ENCODE measurements at regions not wholly inside any gene's neighbourhood (a gene's known extent, or its start where the extent isn't known, plus 50 kb on each side); places are given as distances from the start of the nearest gene placed in this dataset.
"Not testable (repeated sequence)": the region's sequence is repeated elsewhere in the genome, so short reads cannot be mapped to it uniquely, and the experiment has no call there.

DNA sequence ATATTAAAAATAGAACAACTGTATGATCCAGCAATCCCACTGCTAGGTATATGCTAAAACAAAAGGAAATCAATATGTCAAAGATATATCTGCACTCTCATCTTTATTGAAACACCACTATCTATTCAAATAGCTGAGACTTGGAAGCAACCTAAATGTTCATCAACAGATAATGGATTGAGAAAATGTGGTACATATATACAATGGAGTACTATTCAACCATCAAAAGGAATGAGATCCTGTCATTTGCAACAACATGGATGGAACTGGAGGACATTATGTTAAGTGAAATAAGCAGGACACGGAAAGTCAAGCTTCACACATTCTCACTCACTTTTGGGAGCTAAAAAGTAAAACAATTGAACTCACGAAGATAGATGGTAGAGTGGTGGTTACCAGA is 610.1 kb upstream of the SEMA3D start:
- no peak overlapping the region for H3K4me3 ChIP-seq
- intact Hi-C loops (cut with DNase I), result no loop called here
- TF ChIP-seq, protein P1, sequence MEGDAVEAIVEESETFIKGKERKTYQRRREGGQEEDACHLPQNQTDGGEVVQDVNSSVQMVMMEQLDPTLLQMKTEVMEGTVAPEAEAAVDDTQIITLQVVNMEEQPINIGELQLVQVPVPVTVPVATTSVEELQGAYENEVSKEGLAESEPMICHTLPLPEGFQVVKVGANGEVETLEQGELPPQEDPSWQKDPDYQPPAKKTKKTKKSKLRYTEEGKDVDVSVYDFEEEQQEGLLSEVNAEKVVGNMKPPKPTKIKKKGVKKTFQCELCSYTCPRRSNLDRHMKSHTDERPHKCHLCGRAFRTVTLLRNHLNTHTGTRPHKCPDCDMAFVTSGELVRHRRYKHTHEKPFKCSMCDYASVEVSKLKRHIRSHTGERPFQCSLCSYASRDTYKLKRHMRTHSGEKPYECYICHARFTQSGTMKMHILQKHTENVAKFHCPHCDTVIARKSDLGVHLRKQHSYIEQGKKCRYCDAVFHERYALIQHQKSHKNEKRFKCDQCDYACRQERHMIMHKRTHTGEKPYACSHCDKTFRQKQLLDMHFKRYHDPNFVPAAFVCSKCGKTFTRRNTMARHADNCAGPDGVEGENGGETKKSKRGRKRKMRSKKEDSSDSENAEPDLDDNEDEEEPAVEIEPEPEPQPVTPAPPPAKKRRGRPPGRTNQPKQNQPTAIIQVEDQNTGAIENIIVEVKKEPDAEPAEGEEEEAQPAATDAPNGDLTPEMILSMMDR (IDR thresholded peaks at IDR 0.05), result no peak

DNA sequence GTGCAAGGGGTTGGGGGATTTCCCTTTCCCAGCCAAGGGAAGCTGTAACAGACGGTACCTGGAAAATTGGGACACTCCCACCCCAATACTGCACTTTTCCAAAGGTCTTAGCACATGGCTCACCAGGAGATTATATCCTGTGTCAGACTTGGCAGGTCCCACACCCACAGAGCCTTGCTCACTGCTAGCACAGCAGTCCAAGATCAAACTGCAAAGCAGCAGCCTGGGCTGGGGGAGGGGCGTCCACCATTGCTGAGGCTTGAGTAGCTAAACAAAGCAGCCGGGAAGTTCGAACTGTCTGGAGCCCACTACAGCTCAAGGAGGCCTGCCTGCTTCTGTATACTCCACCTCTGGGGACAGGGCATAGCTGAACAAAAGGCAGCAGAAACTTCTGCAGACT is 604.2 kb upstream of the SEMA3D start:
- H3K27me3 ChIP-seq; H3K4me1 ChIP-seq; H3K27ac ChIP-seq; H3K4me3 ChIP-seq; H3K9me3 ChIP-seq; intact Hi-C loops (cut with DNase I); H3K36me3 ChIP-seq; DNase-seq (ENCODE audit: low spot score in 2 of 2): not testable (repeated sequence)

More for the DNA sequence above, 610.1 kb upstream of the SEMA3D start:
- no peaks in the 10 kb centered on the region for H3K9me3 ChIP-seq
- H3K36me3 ChIP-seq, result no peaks in the 10 kb centered on the region
- H3K27ac ChIP-seq, result no peak overlapping the region
- H3K27me3 ChIP-seq, result no peaks in the 10 kb centered on the region
- no peaks in the 10 kb centered on the region for H3K4me1 ChIP-seq
- DNase-seq (ENCODE audit: low spot score in 2 of 2), result no peak

DNA sequence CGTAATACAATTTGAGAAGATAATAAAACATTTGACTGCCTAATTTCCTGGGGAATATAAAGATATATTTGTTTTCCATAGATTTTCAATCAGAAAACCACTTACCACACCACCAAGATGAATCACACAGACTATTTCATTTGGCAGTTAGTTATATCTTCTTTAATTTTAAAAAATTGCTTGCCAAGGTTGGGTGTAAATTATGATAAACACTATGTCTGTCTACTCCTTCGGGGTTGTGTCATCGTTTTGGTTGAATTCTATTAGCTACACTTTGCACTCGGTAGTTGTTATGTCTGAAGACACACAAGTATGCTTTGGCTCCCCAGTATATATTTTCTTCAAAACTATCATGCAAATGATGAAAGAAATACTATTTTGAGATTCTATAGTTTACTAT is 594.8 kb upstream of the SEMA3D start:
- TF ChIP-seq, protein P1 (IDR thresholded peaks at IDR 0.05), result no peak
- H3K27me3 ChIP-seq, result no peaks in the 10 kb centered on the region
- H3K4me3 ChIP-seq, result no peak overlapping the region
- peaks cover 0 to 5% of the 10 kb centered on the region in 2 donors for H3K9me3 ChIP-seq
- DNase-seq (ENCODE audit: low spot score in 2 of 2), result no peak
- H3K36me3 ChIP-seq, result no peaks in the 10 kb centered on the region
- no peak overlapping the region for H3K27ac ChIP-seq
- intact Hi-C loops (cut with DNase I), result no loop called here
- no peaks in the 10 kb centered on the region for H3K4me1 ChIP-seq

DNA sequence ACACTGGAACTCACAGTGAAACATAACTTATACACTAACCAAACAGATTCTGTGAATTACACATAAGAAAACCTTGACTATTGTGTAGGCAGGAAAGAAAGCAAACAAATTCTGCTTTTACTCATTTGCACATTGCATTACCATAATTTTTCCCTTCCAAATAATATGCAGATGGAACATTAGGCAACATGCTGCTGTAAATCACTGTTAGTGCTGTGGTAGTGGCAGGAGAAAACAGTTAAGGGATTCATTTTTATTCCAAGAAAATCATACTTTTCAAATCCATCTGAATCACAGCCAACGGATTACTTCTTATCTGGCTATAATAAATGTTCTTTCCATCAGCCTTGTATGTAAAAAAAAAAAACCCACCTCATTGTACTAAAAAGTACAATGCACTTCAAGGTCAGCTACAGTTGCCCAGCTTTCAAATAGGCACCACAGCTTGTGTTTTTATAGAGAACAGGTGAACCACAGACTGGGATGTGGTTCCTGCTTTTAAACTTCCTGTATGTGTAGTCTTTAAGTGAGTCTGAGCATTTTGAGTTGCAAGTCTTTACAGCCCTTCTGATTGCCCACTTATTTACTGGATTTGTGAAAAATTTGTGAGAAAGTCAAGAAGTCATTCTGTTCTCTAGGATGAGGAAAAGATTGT is 590.0 kb upstream of the SEMA3D start:
- Histone ChIP-seq H3K27me3 (no peaks in the 10 kb centered on the region), H3K36me3 (no peaks in the 10 kb centered on the region), H3K9me3 (no peaks in the 10 kb centered on the region), H3K4me3 (no peak overlapping the region), H3K4me1 (no peaks in the 10 kb centered on the region), H3K27ac (no peak overlapping the region)
- intact Hi-C loops (cut with DNase I), result no loop called here
- DNase-seq (ENCODE audit: low spot score in 2 of 2), result no peak
- TF ChIP-seq, protein P1 (IDR thresholded peaks at IDR 0.05), result no peak

DNA sequence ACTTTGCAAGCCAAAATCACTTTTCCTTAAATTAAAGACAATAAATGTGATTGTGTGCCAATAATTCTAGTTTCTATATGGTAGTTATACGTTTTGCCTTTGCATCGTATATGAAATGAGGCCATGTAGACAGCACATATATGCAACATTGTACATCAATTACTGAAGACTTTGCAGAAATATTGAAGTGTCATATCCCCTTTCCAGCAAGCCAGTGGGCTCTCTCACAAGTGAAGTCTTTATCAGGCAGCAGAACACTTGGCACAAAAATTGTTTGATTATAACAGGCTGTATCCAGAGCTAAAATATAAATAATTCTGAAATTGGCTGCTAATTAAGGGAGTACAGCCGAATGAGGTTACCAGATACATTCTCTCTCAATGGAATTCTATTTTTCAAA is 588.6 kb upstream of the SEMA3D start:
- H3K27ac ChIP-seq, result no peak overlapping the region
- TF ChIP-seq, protein P1 (IDR thresholded peaks at IDR 0.05), result no peak
- no peaks in the 10 kb centered on the region for H3K27me3 ChIP-seq
- no peak for DNase-seq (ENCODE audit: low spot score in 2 of 2)
- no peaks in the 10 kb centered on the region for H3K4me1 ChIP-seq
- no peak overlapping the region for H3K4me3 ChIP-seq
- intact Hi-C loops (cut with DNase I), result no loop called here
- H3K9me3 ChIP-seq, result no peaks in the 10 kb centered on the region
- H3K36me3 ChIP-seq, result no peaks in the 10 kb centered on the region

DNA sequence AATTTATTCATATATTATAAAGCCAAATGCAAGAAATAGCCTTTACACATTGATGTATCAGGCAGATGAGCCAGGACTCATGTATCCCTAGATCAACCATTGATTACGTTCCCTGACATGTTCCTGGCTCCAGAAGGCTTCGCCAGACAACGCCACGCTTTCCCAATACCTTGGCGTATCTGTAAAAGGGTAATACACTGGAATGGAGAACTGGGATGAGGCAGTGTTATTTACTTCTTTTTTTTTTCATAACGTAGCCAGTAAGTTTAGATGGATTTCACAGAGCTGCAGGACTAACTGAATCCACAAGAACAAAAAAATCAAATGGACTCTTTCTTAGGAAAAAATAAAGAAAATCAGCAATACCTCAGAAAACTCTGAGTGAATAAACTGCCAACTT is 588.1 kb upstream of the SEMA3D start:
- no peaks in the 10 kb centered on the region for H3K4me1 ChIP-seq
- H3K9me3 ChIP-seq, result no peaks in the 10 kb centered on the region
- H3K36me3 ChIP-seq, result no peaks in the 10 kb centered on the region
- no peak overlapping the region for H3K27ac ChIP-seq
- no peak for DNase-seq (ENCODE audit: low spot score in 2 of 2)
- TF ChIP-seq, protein P1 (IDR thresholded peaks at IDR 0.05), result no peak
- H3K27me3 ChIP-seq, result no peaks in the 10 kb centered on the region
- no peak overlapping the region for H3K4me3 ChIP-seq
- intact Hi-C loops (cut with DNase I), result no loop called here

All from ascending aorta (tissue), 2 donors.